Muscle of leg (tissue), 3 donors: ENCODE measurements at regions not wholly inside any gene's neighbourhood (a gene's known extent, or its start where the extent isn't known, plus 50 kb on each side); places are given as distances from the start of the nearest gene placed in this dataset.

Experiments used
- DNase-seq: peaks from one replicate; pipeline ENCODE4 v3.0.0; 2013
- H3K27ac ChIP-seq: one replicate; pipeline ENCODE4 v1.5.1; 2013; ENCODE audit warnings: mild to moderate bottlenecking, low read length, control low read depth
- H3K27me3 ChIP-seq: one replicate; pipeline ENCODE4 v1.6.1; 2013; ENCODE audit warnings: low read length; ENCODE audit not compliant: control insufficient read depth, insufficient read depth
- H3K36me3 ChIP-seq: one replicate; pipeline ENCODE4 v1.6.1; 2013; ENCODE audit warnings: low read length; ENCODE audit not compliant: control insufficient read depth, insufficient read depth
- H3K4me1 ChIP-seq: one replicate; pipeline ENCODE4 v1.6.1; 2013; ENCODE audit warnings: low read length; ENCODE audit not compliant: control insufficient read depth, insufficient read depth
- H3K4me3 ChIP-seq: one replicate; pipeline ENCODE4 v1.5.1; 2013; ENCODE audit warnings: low read length, control low read depth
- H3K9me3 ChIP-seq: replicated peaks from 2 replicates; pipeline ENCODE4 v1.6.1; 2013; ENCODE audit warnings: low read depth, low read length; ENCODE audit not compliant: control insufficient read depth
- WGBS: methylation state at CpG from one replicate; pipeline ENCODE4 v1.1.5; 2013; ENCODE audit warnings: missing lambda C conversion rate; ENCODE audit not compliant: insufficient coverage; 5-methylcytosine and 5-hydroxymethylcytosine counted together

- Histone ChIP-seq H3K9me3 (no peaks in the 10 kb centered on the region), H3K36me3 (no peaks in the 10 kb centered on the region), H3K4me3 (no peak overlapping the region), H3K4me1 (peaks cover 2% of the 10 kb centered on the region), H3K27me3 (no peaks in the 10 kb centered on the region), H3K27ac (no peak overlapping the region)
- 83% methylated on average over 2 of the region's 2 CpGs for WGBS
- no peak for DNase-seq
Measured at GRCh38 chr15:57859130-57859685, 152.7 kb downstream of the POLR2M start.

GRCh38 chr15:57861034-57861638 lies 154.6 kb downstream of the POLR2M start:
- WGBS = 0% methylated on average over 1 of the region's 6 CpGs
- Histone ChIP-seq H3K9me3 (no peaks in the 10 kb centered on the region), H3K4me1 (peaks cover 3% of the 10 kb centered on the region), H3K36me3 (no peaks in the 10 kb centered on the region), H3K27ac (no peak overlapping the region), H3K4me3 (no peak overlapping the region), H3K27me3 (no peaks in the 10 kb centered on the region)
- peak; percentile 72 for DNase-seq

GRCh38 chr15:57861815-57862586 lies 155.5 kb downstream of the POLR2M start:
- H3K4me1 ChIP-seq = peaks cover 3% of the 10 kb centered on the region
- H3K27me3 ChIP-seq = no peaks in the 10 kb centered on the region
- H3K4me3 ChIP-seq = no peak overlapping the region
- peak; percentile 35 for DNase-seq
- no CpG with 5 or more reads among the region's 6 CpGs for WGBS
- no peaks in the 10 kb centered on the region for H3K36me3 ChIP-seq
- no peaks in the 10 kb centered on the region for H3K9me3 ChIP-seq
- H3K27ac ChIP-seq = no peak overlapping the region

GRCh38 chr15:57862761-57863160 lies 156.2 kb downstream of the POLR2M start:
- H3K4me1 ChIP-seq = peaks cover 3% of the 10 kb centered on the region
- H3K36me3 ChIP-seq = no peaks in the 10 kb centered on the region
- no peak for DNase-seq
- H3K9me3 ChIP-seq = no peaks in the 10 kb centered on the region
- no peaks in the 10 kb centered on the region for H3K27me3 ChIP-seq
- WGBS = 83% methylated on average over 5 of the region's 6 CpGs
- no peak overlapping the region for H3K27ac ChIP-seq
- no peak overlapping the region for H3K4me3 ChIP-seq

- Histone ChIP-seq H3K4me1 (peaks cover 3% of the 10 kb centered on the region), H3K36me3 (no peaks in the 10 kb centered on the region), H3K9me3 (no peaks in the 10 kb centered on the region), H3K27ac (no peak overlapping the region), H3K27me3 (no peaks in the 10 kb centered on the region), H3K4me3 (no peak overlapping the region)
- 80% methylated on average over 1 of the region's 3 CpGs for WGBS
- no peak for DNase-seq
Measured at GRCh38 chr15:57865294-57865693, 158.8 kb downstream of the POLR2M start.

- 60% methylated on average over 3 of the region's 7 CpGs for WGBS
- Histone ChIP-seq H3K36me3 (no peaks in the 10 kb centered on the region), H3K9me3 (no peaks in the 10 kb centered on the region), H3K27ac (no peak overlapping the region), H3K27me3 (no peaks in the 10 kb centered on the region), H3K4me3 (no peak overlapping the region), H3K4me1 (peaks cover 3% of the 10 kb centered on the region)
- DNase-seq = peak; percentile 38
Measured at GRCh38 chr15:57866149-57866736, 159.7 kb downstream of the POLR2M start.

GRCh38 chr15:57867970-57868798 lies 161.7 kb downstream of the POLR2M start:
- WGBS = 85% methylated on average over 9 of the region's 16 CpGs
- H3K4me1 ChIP-seq = peaks cover 6% of the 10 kb centered on the region
- no peak overlapping the region for H3K27ac ChIP-seq
- no peak for DNase-seq
- no peak overlapping the region for H3K4me3 ChIP-seq
- H3K9me3 ChIP-seq = no peaks in the 10 kb centered on the region
- H3K36me3 ChIP-seq = no peaks in the 10 kb centered on the region
- H3K27me3 ChIP-seq = no peaks in the 10 kb centered on the region

GRCh38 chr15:57870667-57871066 lies 164.2 kb downstream of the POLR2M start:
- H3K27ac ChIP-seq = no peak overlapping the region
- no peaks in the 10 kb centered on the region for H3K27me3 ChIP-seq
- H3K4me1 ChIP-seq = peaks cover 3% of the 10 kb centered on the region
- peak; percentile 32 for DNase-seq
- peaks cover 7% of the 10 kb centered on the region for H3K9me3 ChIP-seq
- H3K36me3 ChIP-seq = no peaks in the 10 kb centered on the region
- no peak overlapping the region for H3K4me3 ChIP-seq
- no CpG with 5 or more reads among the region's 2 CpGs for WGBS

GRCh38 chr15:57872281-57873030 lies 165.9 kb downstream of the POLR2M start:
- no peak overlapping the region for H3K4me3 ChIP-seq
- peaks cover 11% of the 10 kb centered on the region for H3K9me3 ChIP-seq
- peak; percentile 68 for DNase-seq
- WGBS = 30% methylated on average over 1 of the region's 6 CpGs
- no peaks in the 10 kb centered on the region for H3K36me3 ChIP-seq
- H3K27me3 ChIP-seq = no peaks in the 10 kb centered on the region
- peaks cover 3% of the 10 kb centered on the region for H3K4me1 ChIP-seq
- no peak overlapping the region for H3K27ac ChIP-seq
